GM12878 (cell line): ENCODE measurements at regions not wholly inside any gene's neighbourhood (a gene's known extent, or its start where the extent isn't known, plus 50 kb on each side); places are given as distances from the start of the nearest gene placed in this dataset.
"Not testable (repeated sequence)": the region's sequence is repeated elsewhere in the genome, so short reads cannot be mapped to it uniquely, and the experiment has no call there.

Experiments
- ATAC-seq: fragments of 200-7000 bp; cut with Tn5 transposase; 3 replicates; pipeline ENCODE4 v1.9.1; 2020; ENCODE audit warnings: mild to moderate bottlenecking, moderate library complexity
- BruUV-seq: library from RNA; stranded (reverse); fragments of 400-500 nt; replicated peaks from 2 replicates; lab custom pipeline; 2021; lab: Mats Ljungman, UMichigan
- CTCF ChIA-PET: fragments of 300-600 bp; sonication (Branson Sonifier 250); formaldehyde crosslinking; extraction: SDS; loops from one replicate; lab custom pipeline; 2021; ENCODE audit warnings: inconsistent platforms; lab: Yijun Ruan, JAX
- POLR2A ChIA-PET: fragments of 350-600 bp; formaldehyde crosslinking; extraction: SDS; loops from one replicate; lab custom pipeline; 2021; ENCODE audit warnings: inconsistent platforms; lab: Charles Lee
- RAD21 ChIA-PET: fragments of 300-600 bp; sonication (Branson Sonifier 250); formaldehyde crosslinking; loops from one replicate; lab custom pipeline; 2023; ENCODE audit warnings: antibody characterized with exemption; ENCODE audit not compliant: unreplicated experiment; lab: Charles Lee
- SMC1A ChIA-PET: fragments of 300-600 bp; sonication (Branson Sonifier 250); formaldehyde crosslinking; loops from one replicate; lab custom pipeline; 2023; ENCODE audit not compliant: unreplicated experiment, uncharacterized antibody; lab: Charles Lee
- DNase-seq: peaks from one replicate; pipeline ENCODE4 v3.0.0-alpha.2; 2011; ENCODE audit warnings: low read depth, low spot score
- FAIRE-seq: peaks from 3 replicates; lab custom pipeline; 2011; peaks lifted over from hg19 to GRCh38; lab: Jason Lieb, UNC
- H2AFZ ChIP-seq: 2 replicates; pipeline ENCODE4 v1.6.0; 2011; ENCODE audit warnings: low read depth, low read length, control low read depth; ENCODE audit not compliant: control insufficient read depth
- H3K27ac ChIP-seq: 2 replicates; pipeline ENCODE4 v1.5.1; 2011; ENCODE audit warnings: control low read depth; ENCODE audit not compliant: control insufficient read depth, insufficient read depth
- H3K27me3 ChIP-seq, 2 experiments: replicated peaks in 1 of 2; 2 replicates each; pipeline versions ENCODE4 v1.6.0 to v1.6.1; 2011; ENCODE audit warnings: low read length in 1 of 2; ENCODE audit not compliant: control insufficient read depth in 2 of 2, insufficient read depth in 2 of 2
- H3K36me3 ChIP-seq, 2 experiments: 2 replicates each; pipeline ENCODE4 v1.5.1; 2011; ENCODE audit warnings: low read length in 1 of 2; ENCODE audit not compliant: control insufficient read depth in 2 of 2, insufficient read depth in 2 of 2
- H3K4me1 ChIP-seq: 2 replicates; pipeline ENCODE4 v1.6.1; 2011; ENCODE audit warnings: mild to moderate bottlenecking, low read length, moderate library complexity, mixed read lengths; ENCODE audit not compliant: control insufficient read depth, insufficient read depth
- H3K4me2 ChIP-seq: 2 replicates; pipeline ENCODE4 v1.6.0; 2011; ENCODE audit warnings: control low read depth; ENCODE audit not compliant: control insufficient read depth, insufficient read depth
- H3K4me3 ChIP-seq: fragments of 200-600 bp; sonication (generic); 2 replicates; pipeline ENCODE4 v1.5.1; 2016
- H3K79me2 ChIP-seq: 2 replicates; pipeline ENCODE4 v1.6.0; 2011; ENCODE audit warnings: low read length; ENCODE audit not compliant: control insufficient read depth, insufficient read depth
- H3K9ac ChIP-seq: 2 replicates; pipeline ENCODE4 v1.8.0; 2011; ENCODE audit warnings: low read length, control low read depth, mixed read lengths; ENCODE audit not compliant: control insufficient read depth, insufficient read depth
- H3K9me3 ChIP-seq: replicated peaks from 3 replicates; pipeline ENCODE4 v1.5.1; 2011; ENCODE audit warnings: mild to moderate bottlenecking, low read length; ENCODE audit not compliant: control insufficient read depth, insufficient read depth
- H4K20me1 ChIP-seq: 2 replicates; pipeline ENCODE4 v1.6.0; 2011; ENCODE audit not compliant: control insufficient read depth, insufficient read depth
- CTCF ChIP-seq, 3 experiments: IDR thresholded peaks in 2 of 3; conservative IDR thresholded peaks in 1 of 3; 2 replicates each; pipeline ENCODE4 v1.5.1; 2011; ENCODE audit warnings: low read depth in 3 of 3, low read length in 3 of 3, mild to moderate bottlenecking in 3 of 3, control low read depth in 2 of 3, moderate library complexity in 2 of 3, inconsistent platforms in 1 of 3, mixed read lengths in 1 of 3; ENCODE audit not compliant: control insufficient read depth in 2 of 3, insufficient read depth in 1 of 3; ENCODE audit errors: extremely low read depth in 1 of 3
- NRF1 ChIP-seq: conservative IDR thresholded peaks from 2 replicates; pipeline ENCODE4 v1.6.1; 2011; ENCODE audit warnings: mild to moderate bottlenecking, low read depth, low read length, improper control_type of control experiment
- POLR2A ChIP-seq: IDR thresholded peaks from 2 replicates; pipeline ENCODE4 v1.6.1; 2011; ENCODE audit warnings: low read depth, mild to moderate bottlenecking, low read length
- YY1 ChIP-seq: IDR thresholded peaks from 2 replicates; pipeline ENCODE4 v1.6.1; 2011; ENCODE audit warnings: low read depth, mild to moderate bottlenecking, low read length
- WGBS: methylation state at CpG from one replicate; pipeline ENCODE4 v1.1.6; 2016; ENCODE audit warnings: low lambda C conversion rate; ENCODE audit not compliant: insufficient replicate concordance, insufficient coverage; ENCODE audit errors: missing lambda C conversion rate; 5-methylcytosine and 5-hydroxymethylcytosine counted together
- in situ Hi-C: fragments of 300-500 bp; cut with MboI; formaldehyde crosslinking; loops from 9 replicates; pipeline ENCODE4 v1.14.3; 2018; ENCODE audit warnings: mixed read lengths
- intact Hi-C: fragments of 100-400 bp; cut with micrococcal nuclease; formaldehyde crosslinking; loops from one replicate; pipeline ENCODE4 v1.14.2; 2022; ENCODE audit not compliant: unreplicated experiment

- in situ Hi-C loops, BruUV-seq: not testable (repeated sequence)
Measured at GRCh38 chr9:41643571-41644279, 454.6 kb upstream of the ZNG1F start.

GRCh38 chr9:41633726-41634125 is 444.6 kb upstream of the ZNG1F start:
- SMC1A ChIA-PET, FAIRE-seq, H3K79me2 ChIP-seq, H3K4me2 ChIP-seq, H3K4me3 ChIP-seq, in situ Hi-C loops, ATAC-seq, POLR2A ChIA-PET, H3K9ac ChIP-seq, H3K9me3 ChIP-seq, CTCF ChIA-PET, intact Hi-C loops, RAD21 ChIA-PET, BruUV-seq, H3K27ac ChIP-seq, H4K20me1 ChIP-seq, H2AFZ ChIP-seq, H3K36me3 ChIP-seq, H3K4me1 ChIP-seq, DNase-seq, H3K27me3 ChIP-seq: not testable (repeated sequence)
- 19% methylated on average over 3 of the region's 3 CpGs for WGBS

More at GRCh38 chr9:41643571-41644279, 454.6 kb upstream of the ZNG1F start:
- H3K36me3 ChIP-seq, H3K27ac ChIP-seq, SMC1A ChIA-PET, intact Hi-C loops, RAD21 ChIA-PET, CTCF ChIA-PET, DNase-seq, H4K20me1 ChIP-seq, H3K27me3 ChIP-seq, H3K4me1 ChIP-seq, H3K9me3 ChIP-seq, H3K4me3 ChIP-seq, POLR2A ChIA-PET, H3K79me2 ChIP-seq, FAIRE-seq: not testable (repeated sequence)
- ATAC-seq = peak; percentile 92
- Histone ChIP-seq H3K9ac (peak overlapping the region; percentile 44; the same call in 1 of the 2 replicates), H3K4me2 (peak overlapping the region; percentile 22; the same call in 1 of the 2 replicates), H2AFZ (peak overlapping the region; percentile 54)
- TF ChIP-seq CTCF (IDR thresholded peaks at IDR 0.05 in 2 of 3, conservative IDR thresholded peaks at IDR 0.05 in 1 of 3; ENCODE audit: control insufficient read depth in 2 of 3, extremely low read depth in 1 of 3, insufficient read depth in 1 of 3, low read depth in 3 of 3, low read length in 3 of 3) = peak in 1 of 3 experiments; percentile 12; a peak in 1 of 6 replicates
- 0 out of 2 replicates have a peak, but pooled peaks have one; percentile 9 for TF ChIP-seq NRF1
- peak; percentile 83 for TF ChIP-seq YY1
- peak; percentile 53; the same call in 1 of the 2 replicates for TF ChIP-seq POLR2A
- 26% methylated on average over 29 of the region's 55 CpGs for WGBS

GRCh38 chr9:41623666-41624065 is 434.5 kb upstream of the ZNG1F start:
- H3K4me3 ChIP-seq, H4K20me1 ChIP-seq, H3K36me3 ChIP-seq, H3K4me2 ChIP-seq, H3K79me2 ChIP-seq, intact Hi-C loops, CTCF ChIA-PET, RAD21 ChIA-PET, ATAC-seq, H2AFZ ChIP-seq, H3K27ac ChIP-seq, H3K9me3 ChIP-seq, in situ Hi-C loops, FAIRE-seq, SMC1A ChIA-PET, BruUV-seq, H3K27me3 ChIP-seq, H3K4me1 ChIP-seq, POLR2A ChIA-PET, DNase-seq, H3K9ac ChIP-seq: not testable (repeated sequence)
- WGBS = 54% methylated on average over 9 of the region's 10 CpGs
